GM18508 (cell line): ENCODE measurements at regions not wholly inside any gene's neighbourhood (a gene's known extent, or its start where the extent isn't known, plus 50 kb on each side); places are given as distances from the start of the nearest gene placed in this dataset.

ENCODE experiments used
- ATAC-seq: cut with Tn5 transposase; IDR thresholded peaks from one replicate; pipeline ENCODE4 v1.9.1; 2021; ENCODE audit warnings: moderate number of reproducible peaks; ENCODE audit not compliant: insufficient read depth, unreplicated experiment

DNA sequence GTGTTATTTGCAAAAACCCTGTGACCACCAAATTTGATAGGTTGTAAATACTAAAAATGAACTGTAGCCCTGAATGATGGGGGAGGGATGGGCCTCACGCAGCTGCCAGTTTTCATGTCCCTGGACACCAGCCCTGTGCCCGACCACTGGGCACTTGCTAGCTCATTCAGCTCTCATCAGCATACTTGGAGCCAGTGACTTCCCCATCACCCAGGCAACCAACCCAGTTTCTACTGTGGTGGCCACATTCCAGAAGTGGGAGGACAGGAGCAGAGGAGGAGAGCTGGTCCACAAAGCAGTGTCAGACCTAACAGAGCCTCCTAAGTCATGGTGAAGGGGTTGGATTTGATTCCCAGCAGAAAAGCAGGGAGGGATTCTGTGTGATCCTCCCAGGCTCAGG, 128.2 kb downstream of the CPEB2 start:
- ATAC-seq = no peak

- no peak for ATAC-seq
These were observed 129.3 kb downstream of the CPEB2 start for GRCh38 chr4:15131551-15131950.

- no peak for ATAC-seq
These were observed 130.5 kb downstream of the CPEB2 start for GRCh38 chr4:15132739-15133138.

DNA sequence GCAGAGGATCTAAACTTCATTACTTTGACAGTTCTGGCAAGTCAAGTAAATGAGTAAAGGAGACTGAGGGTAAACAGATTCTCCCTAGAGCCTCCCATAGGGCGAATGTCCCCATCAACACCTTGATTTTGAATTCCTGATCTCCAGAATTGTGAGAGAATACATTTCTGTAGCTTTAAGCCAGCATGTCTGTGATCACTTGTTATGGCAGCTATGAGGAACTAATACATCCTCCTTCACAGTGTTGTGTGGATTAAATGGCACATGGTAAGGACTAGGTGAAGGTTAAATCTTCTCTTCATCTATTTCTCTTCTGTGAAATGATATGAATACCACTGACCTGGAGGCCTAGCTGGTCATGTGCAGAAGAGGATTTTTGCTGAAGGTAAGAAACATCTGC, 137.3 kb downstream of the CPEB2 start:
- ATAC-seq = no peak

DNA sequence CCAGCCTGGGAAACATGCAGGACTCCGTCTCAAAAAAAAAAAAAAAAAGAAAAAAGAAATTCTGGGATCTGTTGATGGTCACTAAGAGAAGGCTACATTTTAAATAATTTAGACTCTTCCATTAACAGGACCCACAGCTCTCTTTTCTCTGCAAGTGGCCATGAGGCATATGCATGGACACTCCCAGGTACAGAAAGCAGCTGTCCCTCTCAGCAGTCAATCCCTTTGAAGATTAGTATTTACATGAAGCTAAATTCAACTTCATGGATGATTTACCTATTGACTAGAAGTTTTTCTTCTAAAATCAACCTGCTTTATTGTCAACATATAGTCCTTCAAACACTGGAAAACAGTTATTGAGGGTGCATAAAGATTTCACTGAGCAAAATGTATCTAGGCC, 139.9 kb downstream of the CPEB2 start:
- no peak for ATAC-seq

DNA sequence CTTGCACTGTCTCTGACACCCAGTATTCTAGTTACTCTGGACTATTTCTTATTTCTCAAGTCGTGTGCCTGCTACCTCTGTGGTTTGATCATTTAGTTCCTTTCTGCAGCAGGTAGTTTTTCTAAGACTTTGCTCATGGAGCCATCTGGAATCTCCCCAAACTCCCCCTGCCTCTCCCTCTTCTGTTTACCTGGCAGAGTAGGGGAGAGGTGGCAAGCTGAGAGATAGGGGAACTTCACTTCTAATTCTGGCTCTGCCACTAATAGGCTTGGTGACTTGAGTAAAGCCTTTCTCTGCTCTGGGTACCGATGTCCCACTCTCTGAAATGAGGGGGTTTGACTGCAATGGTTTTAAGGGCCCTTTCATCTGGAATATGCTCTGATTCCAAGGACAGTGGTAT, 141.3 kb downstream of the CPEB2 start:
- ATAC-seq = no peak

- no peak for ATAC-seq
These were observed 142.1 kb downstream of the CPEB2 start for GRCh38 chr4:15144249-15144966.

DNA sequence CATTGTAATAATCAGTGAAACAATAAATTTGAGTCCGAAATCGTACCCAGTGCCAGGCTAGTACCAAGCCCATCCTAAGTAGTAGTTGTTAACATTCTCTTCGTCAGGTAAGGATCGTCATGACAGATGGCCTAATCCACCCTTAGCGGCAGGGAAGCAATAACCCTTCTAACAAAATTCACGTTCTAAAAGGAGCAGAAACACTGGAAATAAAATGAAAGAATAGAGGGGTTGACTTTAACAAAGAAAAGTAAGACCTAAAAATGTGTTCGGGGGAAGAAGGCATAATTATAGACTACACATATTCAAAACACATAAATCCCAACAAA, 142.7 kb downstream of the CPEB2 start:
- no peak for ATAC-seq

GRCh38 chr4:15145709-15146108, 143.4 kb downstream of the CPEB2 start:
- no peak for ATAC-seq

- no peak for ATAC-seq
These were observed 145.4 kb downstream of the CPEB2 start for GRCh38 chr4:15147714-15148113.

GRCh38 chr4:15148199-15148598, 145.9 kb downstream of the CPEB2 start:
- ATAC-seq = no peak

- no peak for ATAC-seq
These were observed 146.4 kb downstream of the CPEB2 start for GRCh38 chr4:15148691-15149090.

GRCh38 chr4:15149234-15149838, 147.1 kb downstream of the CPEB2 start:
- ATAC-seq = peak; percentile 62

DNA sequence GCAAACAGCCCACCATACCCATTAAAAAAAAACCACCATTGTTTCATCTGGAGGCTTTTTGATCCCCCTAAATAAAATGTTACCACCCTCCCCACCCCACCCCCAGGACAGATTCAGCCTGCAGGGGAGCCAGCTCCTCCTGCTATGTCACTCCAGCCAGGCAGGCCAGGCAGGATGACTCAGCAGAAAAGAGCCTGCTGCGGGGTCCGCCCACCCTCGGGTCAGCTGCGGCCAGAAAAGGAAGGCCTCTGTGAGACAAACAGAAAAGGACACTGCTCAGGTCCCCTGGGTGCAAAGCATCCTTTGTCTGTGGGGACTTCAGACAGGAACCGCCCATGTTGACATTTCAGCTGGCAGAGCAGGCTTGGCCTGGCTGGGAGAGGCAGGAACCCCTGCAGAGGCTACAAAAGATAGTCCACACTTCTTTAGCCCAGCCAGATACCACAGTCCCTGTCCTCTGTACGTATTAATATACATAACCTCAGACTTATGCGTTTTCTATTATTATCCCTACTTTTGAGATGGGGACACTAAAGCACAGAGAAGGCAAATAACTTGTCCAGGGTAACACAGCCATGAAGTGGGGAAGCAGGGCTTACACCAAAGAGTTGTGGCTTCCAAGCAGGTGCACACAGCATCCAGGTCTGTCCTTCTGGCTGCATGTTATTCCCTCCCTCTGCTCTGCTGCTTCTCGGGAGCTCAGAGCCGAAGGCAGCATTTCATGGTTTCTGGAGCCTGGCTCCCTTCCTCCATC, 147.7 kb downstream of the CPEB2 start:
- ATAC-seq = peak; percentile 75

GRCh38 chr4:15150631-15151030, 148.3 kb downstream of the CPEB2 start:
- ATAC-seq = no peak

- no peak for ATAC-seq
These were observed 148.8 kb downstream of the CPEB2 start for GRCh38 chr4:15151033-15151432.

DNA sequence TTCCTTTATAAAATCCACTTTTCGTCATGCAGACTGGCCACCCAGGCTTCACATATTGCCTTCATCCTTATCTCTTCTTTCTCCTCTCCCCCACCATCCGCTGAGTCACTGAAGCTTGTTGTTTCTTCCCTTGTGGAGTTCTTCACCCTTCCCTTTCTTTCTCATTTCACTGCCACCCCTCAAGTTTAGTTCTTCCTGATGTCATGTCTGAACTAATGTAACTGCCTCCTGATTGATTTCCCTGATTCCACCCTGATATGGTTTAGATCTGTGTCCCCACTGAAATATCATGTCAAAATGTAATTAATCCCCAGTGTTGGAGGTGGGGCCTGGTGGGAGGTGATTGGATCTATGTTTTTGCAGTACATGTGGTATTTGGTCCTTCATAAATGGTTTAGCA, 151.4 kb downstream of the CPEB2 start:
- no peak for ATAC-seq

DNA sequence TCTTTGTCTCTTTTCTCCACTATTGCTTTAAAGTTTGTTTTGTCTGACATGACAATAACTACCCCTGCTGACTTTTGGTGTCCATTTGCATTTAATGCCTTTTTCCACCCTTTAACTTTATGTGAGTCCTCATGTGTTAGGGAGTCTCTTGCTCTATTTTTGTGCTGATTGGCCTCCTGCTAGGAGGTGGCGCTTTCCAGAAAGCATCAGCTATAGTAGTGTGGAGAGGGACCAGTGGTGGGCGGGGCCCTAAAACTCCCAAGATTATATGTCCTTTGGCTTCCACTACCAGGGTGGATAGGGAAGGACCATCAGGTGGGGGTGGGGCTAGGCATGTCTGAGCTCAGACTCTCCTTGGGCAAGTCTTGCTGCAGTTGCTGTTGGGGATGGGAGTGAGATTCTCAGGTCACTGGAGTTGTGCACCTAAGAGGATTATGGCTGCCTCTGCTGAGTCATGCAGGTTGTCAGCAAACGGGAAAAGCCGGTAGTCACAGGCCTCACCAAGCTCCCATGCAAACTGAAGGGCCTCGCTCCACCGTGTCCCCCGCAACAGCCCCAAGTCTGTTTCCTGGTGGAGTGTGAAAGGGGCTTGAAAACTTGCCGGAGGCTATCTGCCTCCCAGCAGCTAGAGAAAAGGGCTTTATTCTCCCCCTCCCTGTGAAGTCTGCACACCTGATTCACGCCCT, 156.3 kb downstream of the CPEB2 start:
- no peak for ATAC-seq

GRCh38 chr4:15159477-15160019, 157.3 kb downstream of the CPEB2 start:
- ATAC-seq = no peak

DNA sequence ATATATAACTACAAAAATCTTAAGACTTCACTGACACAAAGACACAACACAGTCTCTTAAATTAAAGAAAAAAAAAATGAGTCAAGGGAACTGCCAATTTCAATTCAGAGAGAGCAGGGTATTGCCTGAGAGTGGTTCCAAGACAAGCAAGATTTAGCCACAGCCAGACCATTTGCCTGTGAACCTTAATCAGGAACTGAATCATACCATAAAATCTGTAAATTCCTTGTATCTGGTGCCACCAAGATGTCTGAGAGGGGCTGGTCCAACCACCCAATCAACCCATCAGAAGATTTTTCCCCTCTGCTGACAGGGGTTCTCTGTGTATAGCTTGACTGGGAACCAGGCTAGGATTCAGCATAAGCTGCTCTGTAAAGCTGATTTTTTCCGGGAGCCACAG, 159.2 kb downstream of the CPEB2 start:
- no peak for ATAC-seq

DNA sequence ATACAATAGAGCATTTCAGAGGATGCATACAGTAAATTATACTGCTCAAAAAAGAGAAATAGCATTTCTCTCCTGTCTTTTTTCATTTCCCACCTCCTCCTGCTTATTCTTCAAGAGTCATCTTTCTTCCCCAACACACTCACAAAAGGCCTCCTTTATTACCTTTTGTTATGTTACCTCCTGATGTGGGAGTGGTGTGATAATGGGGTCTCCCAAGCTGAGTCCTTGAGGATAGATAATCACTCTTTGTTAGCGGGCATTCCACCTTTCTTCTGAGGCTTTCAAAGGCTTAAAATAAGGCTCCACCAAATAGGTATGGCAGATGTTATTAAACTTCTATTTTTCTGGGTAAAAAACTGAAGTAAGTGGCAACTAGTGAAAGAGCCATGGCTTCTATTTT, 159.8 kb downstream of the CPEB2 start:
- ATAC-seq = no peak
